ENCODE measurements at regions not wholly inside any gene's neighbourhood (a gene's known extent, or its start where the extent isn't known, plus 50 kb on each side); places are given as distances from the start of the nearest gene placed in this dataset.

DNA sequence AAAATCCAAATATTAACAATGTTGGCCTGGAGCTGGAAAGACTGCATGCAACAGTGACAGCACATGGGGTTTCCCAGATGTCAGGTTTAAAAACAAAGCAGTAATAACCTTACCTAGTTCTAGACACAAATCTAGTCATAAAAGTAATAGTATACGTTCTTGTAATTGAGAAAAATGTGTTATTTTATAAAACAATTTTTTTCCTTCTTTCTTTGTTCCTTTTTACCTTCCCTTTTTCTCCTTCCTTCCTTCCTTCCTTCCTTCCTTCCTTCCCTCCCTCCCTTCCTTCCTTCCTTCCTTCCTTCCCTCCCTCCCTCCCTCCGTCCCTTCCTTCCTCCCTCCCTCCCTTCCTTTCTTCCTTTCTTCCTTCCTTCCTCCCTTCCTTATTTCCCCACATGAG, 242.7 kb upstream of the PDE10A start:
- Histone ChIP-seq H3K9me3 (ENCODE audit: insufficient read depth, low read length, severe bottlenecking) (no peaks in the 10 kb centered on the region), H3K4me3 (ENCODE audit: low read depth in 1 of 2, low read length in 2 of 2) (no peak overlapping the region), H2AFZ (ENCODE audit: low read depth, low read length) (no peak overlapping the region), H4K20me1 (ENCODE audit: insufficient read depth, low read length) (no peaks in the 10 kb centered on the region), H3K79me2 (ENCODE audit: insufficient read depth, low read length) (no peaks in the 10 kb centered on the region), H3K27ac (ENCODE audit: low read length) (no peak overlapping the region), H3K36me3 (ENCODE audit: insufficient read depth, low read length) (no peaks in the 10 kb centered on the region), H3K4me2 (ENCODE audit: insufficient read depth, low read length) (no peak overlapping the region), H3K27me3 (ENCODE audit: insufficient read depth, low read length, poor library complexity) (no peaks in the 10 kb centered on the region), H3K4me1 (ENCODE audit: insufficient read depth, low read length) (no peaks in the 10 kb centered on the region), H3K9ac (ENCODE audit: low read depth, low read length) (no peak overlapping the region)
- no peak for ATAC-seq (ENCODE audit: insufficient read depth, low read depth)
- no peak for TF ChIP-seq EZH2 (IDR thresholded peaks at IDR 0.05; ENCODE audit: borderline replicate concordance, low read depth, low read length, severe bottlenecking)
- TF ChIP-seq, protein P1, sequence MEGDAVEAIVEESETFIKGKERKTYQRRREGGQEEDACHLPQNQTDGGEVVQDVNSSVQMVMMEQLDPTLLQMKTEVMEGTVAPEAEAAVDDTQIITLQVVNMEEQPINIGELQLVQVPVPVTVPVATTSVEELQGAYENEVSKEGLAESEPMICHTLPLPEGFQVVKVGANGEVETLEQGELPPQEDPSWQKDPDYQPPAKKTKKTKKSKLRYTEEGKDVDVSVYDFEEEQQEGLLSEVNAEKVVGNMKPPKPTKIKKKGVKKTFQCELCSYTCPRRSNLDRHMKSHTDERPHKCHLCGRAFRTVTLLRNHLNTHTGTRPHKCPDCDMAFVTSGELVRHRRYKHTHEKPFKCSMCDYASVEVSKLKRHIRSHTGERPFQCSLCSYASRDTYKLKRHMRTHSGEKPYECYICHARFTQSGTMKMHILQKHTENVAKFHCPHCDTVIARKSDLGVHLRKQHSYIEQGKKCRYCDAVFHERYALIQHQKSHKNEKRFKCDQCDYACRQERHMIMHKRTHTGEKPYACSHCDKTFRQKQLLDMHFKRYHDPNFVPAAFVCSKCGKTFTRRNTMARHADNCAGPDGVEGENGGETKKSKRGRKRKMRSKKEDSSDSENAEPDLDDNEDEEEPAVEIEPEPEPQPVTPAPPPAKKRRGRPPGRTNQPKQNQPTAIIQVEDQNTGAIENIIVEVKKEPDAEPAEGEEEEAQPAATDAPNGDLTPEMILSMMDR (IDR thresholded peaks at IDR 0.05; ENCODE audit: borderline replicate concordance, extremely low read depth, low read length, poor library complexity, severe bottlenecking) = no peak
- no peak for DNase-seq

DNA sequence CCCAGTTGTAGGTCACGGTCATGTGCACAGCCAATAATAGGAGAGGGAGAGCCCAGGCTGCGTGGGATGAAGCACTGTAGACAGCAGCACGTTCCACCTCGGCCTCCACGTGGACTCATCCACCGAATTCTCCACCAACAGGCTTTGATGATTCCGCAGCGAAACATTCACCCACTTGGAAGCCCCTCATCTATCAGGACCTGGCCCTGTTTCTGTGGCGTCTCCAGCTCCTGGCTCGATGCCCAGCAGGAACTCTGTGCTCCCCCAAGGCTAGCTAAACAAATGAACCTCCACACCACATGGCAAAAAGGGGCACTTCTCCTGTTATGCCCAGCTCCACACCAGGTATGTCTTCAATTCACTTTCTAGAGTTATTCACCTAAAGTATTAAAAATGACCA, 237.9 kb upstream of the PDE10A start:
- Histone ChIP-seq H3K27me3 (ENCODE audit: insufficient read depth, low read length, poor library complexity) (no peaks in the 10 kb centered on the region), H3K4me3 (ENCODE audit: low read depth in 1 of 2, low read length in 2 of 2) (no peak overlapping the region), H3K27ac (ENCODE audit: low read length) (no peak overlapping the region), H3K4me1 (ENCODE audit: insufficient read depth, low read length) (no peaks in the 10 kb centered on the region), H3K36me3 (ENCODE audit: insufficient read depth, low read length) (no peaks in the 10 kb centered on the region), H3K9me3 (ENCODE audit: insufficient read depth, low read length, severe bottlenecking) (no peaks in the 10 kb centered on the region), H3K4me2 (ENCODE audit: insufficient read depth, low read length) (no peak overlapping the region), H3K9ac (ENCODE audit: low read depth, low read length) (no peak overlapping the region), H3K79me2 (ENCODE audit: insufficient read depth, low read length) (no peaks in the 10 kb centered on the region), H4K20me1 (ENCODE audit: insufficient read depth, low read length) (no peaks in the 10 kb centered on the region), H2AFZ (ENCODE audit: low read depth, low read length) (no peak overlapping the region)
- no peak for DNase-seq
- ATAC-seq (ENCODE audit: insufficient read depth, low read depth) = no peak
- no peak for TF ChIP-seq EZH2 (IDR thresholded peaks at IDR 0.05; ENCODE audit: borderline replicate concordance, low read depth, low read length, severe bottlenecking)
- TF ChIP-seq, protein P1 (IDR thresholded peaks at IDR 0.05; ENCODE audit: borderline replicate concordance, extremely low read depth, low read length, poor library complexity, severe bottlenecking) = no peak

DNA sequence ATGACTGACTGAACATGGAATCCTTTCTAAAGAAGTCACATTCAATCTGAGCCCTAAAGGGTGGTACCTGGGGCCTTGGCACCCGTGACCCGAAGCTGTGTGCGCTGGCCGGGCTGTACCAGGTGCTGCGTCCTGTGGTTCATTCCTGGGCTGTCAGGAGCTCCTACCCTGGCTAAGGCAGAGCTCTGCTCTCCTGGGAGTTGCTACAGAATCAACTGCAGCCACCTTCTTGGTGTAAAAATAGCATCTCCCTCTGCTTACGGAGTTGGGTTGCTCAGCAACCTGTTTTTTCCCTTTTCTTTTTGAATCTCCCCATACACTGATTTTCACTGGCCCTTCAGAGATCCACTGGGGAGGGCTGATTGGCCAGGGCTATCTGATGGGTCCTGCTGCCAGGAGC, 236.6 kb upstream of the PDE10A start:
- H3K4me1 ChIP-seq (ENCODE audit: insufficient read depth, low read length) = no peaks in the 10 kb centered on the region
- H3K4me2 ChIP-seq (ENCODE audit: insufficient read depth, low read length) = no peak overlapping the region
- TF ChIP-seq, protein P1 (IDR thresholded peaks at IDR 0.05; ENCODE audit: borderline replicate concordance, extremely low read depth, low read length, poor library complexity, severe bottlenecking) = no peak
- no peak for TF ChIP-seq EZH2 (IDR thresholded peaks at IDR 0.05; ENCODE audit: borderline replicate concordance, low read depth, low read length, severe bottlenecking)
- no peak overlapping the region for H2AFZ ChIP-seq (ENCODE audit: low read depth, low read length)
- H3K27ac ChIP-seq (ENCODE audit: low read length) = no peak overlapping the region
- H3K79me2 ChIP-seq (ENCODE audit: insufficient read depth, low read length) = no peaks in the 10 kb centered on the region
- H3K9ac ChIP-seq (ENCODE audit: low read depth, low read length) = no peak overlapping the region
- H4K20me1 ChIP-seq (ENCODE audit: insufficient read depth, low read length) = no peaks in the 10 kb centered on the region
- DNase-seq (no peak), ATAC-seq (ENCODE audit: insufficient read depth, low read depth) (no peak)
- H3K36me3 ChIP-seq (ENCODE audit: insufficient read depth, low read length) = no peaks in the 10 kb centered on the region
- no peaks in the 10 kb centered on the region for H3K27me3 ChIP-seq (ENCODE audit: insufficient read depth, low read length, poor library complexity)
- no peaks in the 10 kb centered on the region for H3K9me3 ChIP-seq (ENCODE audit: insufficient read depth, low read length, severe bottlenecking)
- no peak overlapping the region for H3K4me3 ChIP-seq (ENCODE audit: low read depth in 1 of 2, low read length in 2 of 2)

Measured in DND-41 (cell line).